ENCODE measurements at regions not wholly inside any gene's neighbourhood (a gene's known extent, or its start where the extent isn't known, plus 50 kb on each side); places are given as distances from the start of the nearest gene placed in this dataset.

GRCh38 chr2:195428673-195429072 is 228.4 kb upstream of the SLC39A10 start:
- TF ChIP-seq CTCF (IDR thresholded peaks at IDR 0.05) = no peak
- TF ChIP-seq EZH2 (IDR thresholded peaks at IDR 0.05; ENCODE audit: borderline replicate concordance, insufficient read depth, low read depth, low read length, poor library complexity, severe bottlenecking) = no peak

Measured in B cell (primary cell).